ENCODE measurements at regions not wholly inside any gene's neighbourhood (a gene's known extent, or its start where the extent isn't known, plus 50 kb on each side); places are given as distances from the start of the nearest gene placed in this dataset.

- TF ChIP-seq CTCF (IDR thresholded peaks at IDR 0.05): no peak
- no peak overlapping the region for H3K4me3 Mint-ChIP-seq (ENCODE audit: unreplicated experiment)
Measured at GRCh38 chr9:103889989-103890388, 204.1 kb upstream of the SMC2 start.

GRCh38 chr9:103894184-103894583 is 199.9 kb upstream of the SMC2 start:
- Mint-ChIP-seq H3K27me3 (ENCODE audit: unreplicated experiment) (no peaks in the 10 kb centered on the region), H3K9me3 (ENCODE audit: unreplicated experiment) (no peaks in the 10 kb centered on the region), H3K27ac (ENCODE audit: unreplicated experiment) (no peak overlapping the region), H3K4me1 (ENCODE audit: unreplicated experiment) (no peaks in the 10 kb centered on the region), H3K4me3 (ENCODE audit: unreplicated experiment) (no peak overlapping the region), H3K36me3 (ENCODE audit: unreplicated experiment) (no peaks in the 10 kb centered on the region)
- no peak for TF ChIP-seq CTCF (IDR thresholded peaks at IDR 0.05)
- DNase-seq (ENCODE audit: extremely low spot score, unreplicated experiment): no peak

More at GRCh38 chr9:103889989-103890388, 204.1 kb upstream of the SMC2 start:
- H3K9me3 Mint-ChIP-seq (ENCODE audit: unreplicated experiment): no peaks in the 10 kb centered on the region
- H3K4me1 Mint-ChIP-seq (ENCODE audit: unreplicated experiment): no peaks in the 10 kb centered on the region
- no peak overlapping the region for H3K27ac Mint-ChIP-seq (ENCODE audit: unreplicated experiment)
- no peaks in the 10 kb centered on the region for H3K27me3 Mint-ChIP-seq (ENCODE audit: unreplicated experiment)
- H3K36me3 Mint-ChIP-seq (ENCODE audit: unreplicated experiment): no peaks in the 10 kb centered on the region
- DNase-seq (ENCODE audit: extremely low spot score, unreplicated experiment): no peak

- Mint-ChIP-seq H3K27me3 (ENCODE audit: unreplicated experiment) (no peaks in the 10 kb centered on the region), H3K4me3 (ENCODE audit: unreplicated experiment) (no peak overlapping the region), H3K36me3 (ENCODE audit: unreplicated experiment) (no peaks in the 10 kb centered on the region), H3K9me3 (ENCODE audit: unreplicated experiment) (no peaks in the 10 kb centered on the region), H3K4me1 (ENCODE audit: unreplicated experiment) (no peaks in the 10 kb centered on the region), H3K27ac (ENCODE audit: unreplicated experiment) (no peak overlapping the region)
- no peak for DNase-seq (ENCODE audit: extremely low spot score, unreplicated experiment)
- TF ChIP-seq CTCF (IDR thresholded peaks at IDR 0.05): no peak
Measured at GRCh38 chr9:103898550-103898949, 195.6 kb upstream of the SMC2 start.

GRCh38 chr9:103899866-103900265 is 194.2 kb upstream of the SMC2 start:
- Mint-ChIP-seq H3K4me3 (ENCODE audit: unreplicated experiment) (no peak overlapping the region), H3K36me3 (ENCODE audit: unreplicated experiment) (no peaks in the 10 kb centered on the region), H3K27ac (ENCODE audit: unreplicated experiment) (no peak overlapping the region), H3K9me3 (ENCODE audit: unreplicated experiment) (no peaks in the 10 kb centered on the region), H3K4me1 (ENCODE audit: unreplicated experiment) (no peaks in the 10 kb centered on the region), H3K27me3 (ENCODE audit: unreplicated experiment) (no peaks in the 10 kb centered on the region)
- DNase-seq (ENCODE audit: extremely low spot score, unreplicated experiment): no peak
- no peak for TF ChIP-seq CTCF (IDR thresholded peaks at IDR 0.05)

- TF ChIP-seq CTCF (IDR thresholded peaks at IDR 0.05): no peak
- H3K4me3 Mint-ChIP-seq (ENCODE audit: unreplicated experiment): no peak overlapping the region
- H3K9me3 Mint-ChIP-seq (ENCODE audit: unreplicated experiment): no peaks in the 10 kb centered on the region
- H3K27ac Mint-ChIP-seq (ENCODE audit: unreplicated experiment): no peak overlapping the region
- no peaks in the 10 kb centered on the region for H3K27me3 Mint-ChIP-seq (ENCODE audit: unreplicated experiment)
- no peaks in the 10 kb centered on the region for H3K36me3 Mint-ChIP-seq (ENCODE audit: unreplicated experiment)
- no peaks in the 10 kb centered on the region for H3K4me1 Mint-ChIP-seq (ENCODE audit: unreplicated experiment)
- no peak for DNase-seq (ENCODE audit: extremely low spot score, unreplicated experiment)
Measured at GRCh38 chr9:103900466-103900865, 193.6 kb upstream of the SMC2 start.
